SK-N-SH (cell line): ENCODE measurements at regions not wholly inside any gene's neighbourhood (a gene's known extent, or its start where the extent isn't known, plus 50 kb on each side); places are given as distances from the start of the nearest gene placed in this dataset.

ENCODE experiments used
- CTCF ChIA-PET: fragments of 300-600, 350-600 bp; formaldehyde crosslinking; extraction: SDS; loops from one replicate; lab custom pipeline; 2021; lab: Yijun Ruan, JAX
- POLR2A ChIA-PET: fragments of 350-600 bp; sonication (Branson Sonifier 250); formaldehyde crosslinking; extraction: SDS; loops from one replicate; lab custom pipeline; 2020; ENCODE audit warnings: antibody characterized with exemption, inconsistent platforms; lab: Yijun Ruan, JAX
- DNase-seq: peaks from one replicate; pipeline ENCODE4 v3.0.0; 2012
- H2AFZ ChIP-seq: fragments of 200-600 bp; sonication (generic); 2 replicates; pipeline ENCODE4 v1.8.1; 2016; ENCODE audit warnings: antibody characterized with exemption, mild to moderate bottlenecking, low read depth
- H3F3A ChIP-seq: fragments of 200-600 bp; sonication (generic); replicated peaks from 2 replicates; pipeline ENCODE3; 2016; ENCODE audit warnings: antibody characterized with exemption, mild to moderate bottlenecking; ENCODE audit not compliant: insufficient read depth
- H3K27ac ChIP-seq, 2 experiments: fragments of 200-500 bp in 1 of 2; fragments of 200-600 bp in 1 of 2; sonication (Bioruptor generic) in 1 of 2; sonication (generic), shearing (Covaris generic) in 1 of 2; 2 replicates each; pipeline versions ENCODE4 v1.5.1 to v1.6.1; 2014 to 2016; ENCODE audit warnings: low read depth in 2 of 2, inconsistent platforms in 1 of 2, low read length in 1 of 2, mild to moderate bottlenecking in 1 of 2, mixed read lengths in 1 of 2
- H3K27me3 ChIP-seq: fragments of 200-600 bp; sonication (generic), shearing (Covaris generic); 2 replicates; pipeline ENCODE4 v1.6.1; 2016; ENCODE audit warnings: mixed run types; ENCODE audit not compliant: insufficient read depth
- H3K36me3 ChIP-seq, 2 experiments: fragments of 200-500 bp in 1 of 2; fragments of 200-600 bp in 1 of 2; sonication (Bioruptor generic) in 1 of 2; sonication (generic) in 1 of 2; replicated peaks in 1 of 2; 2 replicates each; pipeline versions ENCODE3 to v1.5.1; 2014 to 2016; ENCODE audit warnings: low read length in 1 of 2, mild to moderate bottlenecking in 1 of 2; ENCODE audit not compliant: insufficient read depth in 2 of 2, control insufficient read depth in 1 of 2
- H3K4me1 ChIP-seq, 2 experiments: fragments of 200-500 bp in 1 of 2; fragments of 200-600 bp in 1 of 2; sonication (Bioruptor generic) in 1 of 2; sonication (generic), shearing (Covaris generic) in 1 of 2; 2 replicates each; pipeline versions ENCODE4 v1.5.1 to v1.6.1; 2014 to 2016; ENCODE audit warnings: low read depth in 1 of 2, low read length in 1 of 2, mixed run types in 1 of 2; ENCODE audit not compliant: insufficient read depth in 2 of 2, control insufficient read depth in 1 of 2
- H3K4me2 ChIP-seq: fragments of 200-600 bp; sonication (generic), shearing (Covaris generic); 2 replicates; pipeline ENCODE4 v1.6.1; 2017; ENCODE audit warnings: mixed run types
- H3K4me3 ChIP-seq, 2 experiments: fragments of 200-500 bp in 1 of 2; fragments of 200-600 bp in 1 of 2; sonication (Bioruptor generic) in 1 of 2; sonication (generic), shearing (Covaris generic) in 1 of 2; 2 replicates each; pipeline versions ENCODE4 v1.5.1 to v1.8.1; 2014 to 2016; ENCODE audit warnings: low read depth in 2 of 2, inconsistent platforms in 1 of 2, low read length in 1 of 2, mild to moderate bottlenecking in 1 of 2, mixed read lengths in 1 of 2, moderate library complexity in 1 of 2
- H3K79me2 ChIP-seq: fragments of 200-600 bp; sonication (generic); 2 replicates; pipeline ENCODE4 v1.8.1; 2017; ENCODE audit warnings: mild to moderate bottlenecking; ENCODE audit not compliant: insufficient read depth
- H3K9ac ChIP-seq: fragments of 200-600 bp; sonication (generic); 2 replicates; pipeline ENCODE4 v1.6.1; 2017; ENCODE audit warnings: mixed run types
- H3K9me2 ChIP-seq: fragments of 200-600 bp; sonication (generic); 2 replicates; pipeline ENCODE4 v1.6.1; 2017; ENCODE audit warnings: mixed run types
- H3K9me3 ChIP-seq: fragments of 200-600 bp; sonication (generic); 2 replicates; pipeline ENCODE4 v1.6.1; 2017; ENCODE audit warnings: mixed run types, mild to moderate bottlenecking, moderate library complexity
- H4K20me1 ChIP-seq: fragments of 200-600 bp; sonication (generic); 2 replicates; pipeline ENCODE4 v1.6.1; 2017; ENCODE audit warnings: mild to moderate bottlenecking, mixed run types; ENCODE audit not compliant: insufficient read depth
- CTCF ChIP-seq: fragments of 200-600 bp; sonication (generic); IDR thresholded peaks from 2 replicates; pipeline ENCODE4 v1.6.1; 2017; ENCODE audit warnings: antibody characterized with exemption, mild to moderate bottlenecking, moderate library complexity
- EZH2phosphoT487 ChIP-seq: fragments of 200-600 bp; sonication (generic); IDR thresholded peaks from 2 replicates; pipeline ENCODE4 v1.6.1; 2017; ENCODE audit warnings: low read depth, mixed run types, mild to moderate bottlenecking, antibody characterized with exemption, moderate library complexity, borderline replicate concordance
- FOXM1 ChIP-seq: IDR thresholded peaks from 2 replicates; pipeline ENCODE4 v1.4.0; 2012; ENCODE audit warnings: low read depth, mild to moderate bottlenecking
- JUND ChIP-seq: IDR thresholded peaks from 2 replicates; pipeline ENCODE4 v1.4.0; 2012
- MXI1 ChIP-seq: IDR thresholded peaks from 2 replicates; pipeline ENCODE4 v1.6.1; 2012; ENCODE audit warnings: mild to moderate bottlenecking, low read depth, low read length, improper control_type of control experiment
- NRF1 ChIP-seq: IDR thresholded peaks from 2 replicates; pipeline ENCODE4 v1.6.1; 2012; ENCODE audit warnings: low read depth, mild to moderate bottlenecking, low read length
- RAD21 ChIP-seq: IDR thresholded peaks from 2 replicates; pipeline ENCODE4 v1.6.1; 2012; ENCODE audit warnings: mild to moderate bottlenecking, low read length
- SIN3A ChIP-seq: IDR thresholded peaks from 2 replicates; pipeline ENCODE4 v1.6.1; 2012; ENCODE audit warnings: low read depth, mild to moderate bottlenecking, low read length, moderate library complexity, borderline replicate concordance
- SMC3 ChIP-seq: IDR thresholded peaks from 2 replicates; pipeline ENCODE4 v1.6.1; 2012; ENCODE audit warnings: low read depth, low read length, improper control_type of control experiment
- WGBS: methylation state at CpG from one replicate; pipeline ENCODE4 v1.1.6; 2017; ENCODE audit warnings: low lambda C conversion rate; 5-methylcytosine and 5-hydroxymethylcytosine counted together

- ChIA-PET CTCF (interaction anchor here (0.7 to 2.5 kb wide), 13 partner anchors 8 to 632 kb away, joined by 3 to 11 read pairs (median 3); no protein-coding TSS in a partner anchor), POLR2A (no interaction called here)
- H4K20me1 ChIP-seq = no peaks in the 10 kb centered on the region
- H3K4me1 ChIP-seq = no peaks in the 10 kb centered on the region
- no peaks in the 10 kb centered on the region for H3K9me2 ChIP-seq
- no peak overlapping the region for H3K27ac ChIP-seq
- WGBS = 62% methylated on average over 5 of the region's 5 CpGs
- no peak overlapping the region for H3K4me2 ChIP-seq
- H3K9me3 ChIP-seq = no peaks in the 10 kb centered on the region
- no peaks in the 10 kb centered on the region for H3K27me3 ChIP-seq
- H3K4me3 ChIP-seq = no peak overlapping the region
- H3K79me2 ChIP-seq = no peaks in the 10 kb centered on the region
- H3K36me3 ChIP-seq = no peaks in the 10 kb centered on the region
- no peaks in the 10 kb centered on the region for H3F3A ChIP-seq
- H3K9ac ChIP-seq = no peak overlapping the region
- no peak for TF ChIP-seq FOXM1
- no peak for TF ChIP-seq SIN3A
- peak; percentile 71 for TF ChIP-seq RAD21
- peak; percentile 57 for TF ChIP-seq CTCF
- no peak for TF ChIP-seq NRF1
- peak; percentile 31; the same call in 1 of the 2 replicates for TF ChIP-seq SMC3
- TF ChIP-seq, all 33 proteins: peak for 3
- H2AFZ ChIP-seq = no peak overlapping the region
- peak; percentile 48 for DNase-seq
Observed at GRCh38 chr5:167587772-167588437, 703.5 kb upstream of the WWC1 start.

- no peak overlapping the region for H3K27ac ChIP-seq
- WGBS = 59% methylated on average over 4 of the region's 4 CpGs
- H3K9ac ChIP-seq = no peak overlapping the region
- H3K4me1 ChIP-seq = no peaks in the 10 kb centered on the region
- POLR2A ChIA-PET = no interaction called here
- H3K9me2 ChIP-seq = no peaks in the 10 kb centered on the region
- H3F3A ChIP-seq = no peaks in the 10 kb centered on the region
- H3K4me3 ChIP-seq = no peak overlapping the region
- no peak overlapping the region for H2AFZ ChIP-seq
- no peaks in the 10 kb centered on the region for H4K20me1 ChIP-seq
- H3K27me3 ChIP-seq = no peaks in the 10 kb centered on the region
- no peak overlapping the region for H3K4me2 ChIP-seq
- DNase-seq = no peak
- H3K9me3 ChIP-seq = no peaks in the 10 kb centered on the region
- no peak for TF ChIP-seq CTCF
- TF ChIP-seq SMC3 = no peak
- no peak for TF ChIP-seq EZH2phosphoT487
- TF ChIP-seq MXI1 = no peak
- no peak for TF ChIP-seq JUND
- TF ChIP-seq, all 33 proteins: peak for 0
- CTCF ChIA-PET = interaction anchor here (1.0 to 2.6 kb wide), 3 partner anchors 9 to 455 kb away, joined by 4 to 8 read pairs (median 6); no protein-coding TSS in a partner anchor
- Histone ChIP-seq H3K36me3 (no peaks in the 10 kb centered on the region), H3K79me2 (no peaks in the 10 kb centered on the region)
Observed at GRCh38 chr5:167592114-167592513, 699.3 kb upstream of the WWC1 start.
